GM23248 (cell line): ENCODE measurements at regions not wholly inside any gene's neighbourhood (a gene's known extent, or its start where the extent isn't known, plus 50 kb on each side); places are given as distances from the start of the nearest gene placed in this dataset.

Source experiments
- DNase-seq: peaks from one replicate; pipeline ENCODE4 v3.0.0-alpha.2; 2015
- H2AFZ ChIP-seq: fragments of 200-600 bp; sonication (generic); 2 replicates; pipeline ENCODE4 v1.6.1; 2016; ENCODE audit warnings: antibody characterized with exemption
- H3F3A ChIP-seq: fragments of 200-600 bp; sonication (generic); 2 replicates; pipeline ENCODE4 v1.6.1; 2016; ENCODE audit warnings: mild to moderate bottlenecking, antibody characterized with exemption, mixed run types; ENCODE audit not compliant: insufficient read depth
- H3K27ac ChIP-seq: fragments of 200-600 bp; sonication (generic); 2 replicates; pipeline ENCODE4 v1.5.1; 2016; ENCODE audit warnings: mild to moderate bottlenecking
- H3K27me3 ChIP-seq: fragments of 200-600 bp; sonication (generic); replicated peaks from 2 replicates; pipeline ENCODE4 v1.6.1; 2016; ENCODE audit warnings: mild to moderate bottlenecking; ENCODE audit not compliant: insufficient read depth
- H3K36me3 ChIP-seq: fragments of 200-600 bp; sonication (generic); 2 replicates; pipeline ENCODE4 v1.6.1; 2016; ENCODE audit warnings: low read depth, mild to moderate bottlenecking
- H3K4me1 ChIP-seq: fragments of 200-600 bp; sonication (generic); 2 replicates; pipeline ENCODE4 v1.6.1; 2016; ENCODE audit warnings: mild to moderate bottlenecking; ENCODE audit not compliant: insufficient read depth
- H3K4me2 ChIP-seq: fragments of 200-600 bp; sonication (generic); one replicate; pipeline ENCODE4 v1.6.1; 2016; ENCODE audit warnings: mild to moderate bottlenecking; ENCODE audit not compliant: unreplicated experiment
- H3K4me3 ChIP-seq: fragments of 200-600 bp; sonication (generic); 2 replicates; pipeline ENCODE4 v1.5.1; 2016; ENCODE audit warnings: mild to moderate bottlenecking
- H3K79me2 ChIP-seq: fragments of 200-600 bp; sonication (generic); 2 replicates; pipeline ENCODE4 v1.6.1; 2016; ENCODE audit warnings: mild to moderate bottlenecking; ENCODE audit not compliant: insufficient read depth
- H3K9ac ChIP-seq: fragments of 200-600 bp; sonication (generic); 2 replicates; pipeline ENCODE4 v1.6.1; 2016; ENCODE audit warnings: mild to moderate bottlenecking
- H3K9me2 ChIP-seq: fragments of 200-600 bp; sonication (generic); 2 replicates; pipeline ENCODE4 v1.6.1; 2016; ENCODE audit warnings: mixed run types, mild to moderate bottlenecking, moderate library complexity; ENCODE audit not compliant: insufficient read depth
- H3K9me3 ChIP-seq: fragments of 200-600 bp; sonication (generic); one replicate; pipeline ENCODE4 v1.6.1; 2017; ENCODE audit warnings: low read depth
- H4K20me1 ChIP-seq: fragments of 200-600 bp; sonication (generic); 2 replicates; pipeline ENCODE4 v1.6.0; 2016; ENCODE audit not compliant: insufficient read depth
- EZH2 ChIP-seq: fragments of 200-600 bp; sonication (generic); IDR thresholded peaks from 2 replicates; pipeline ENCODE4 v1.6.1; 2018; ENCODE audit warnings: antibody characterized with exemption, mild to moderate bottlenecking; ENCODE audit not compliant: insufficient read depth, poor library complexity, severe bottlenecking
- EZH2phosphoT487 ChIP-seq: fragments of 200-600 bp; sonication (generic); IDR thresholded peaks from 2 replicates; pipeline ENCODE4 v1.6.1; 2018; ENCODE audit warnings: antibody characterized with exemption, moderate library complexity, mild to moderate bottlenecking, low read depth; ENCODE audit not compliant: insufficient read depth
- WGBS, 2 experiments: methylation state at CpG; one replicate each; pipeline ENCODE4 v1.1.6; 2015 to 2017; ENCODE audit warnings: low lambda C conversion rate in 2 of 2, low coverage in 1 of 2; ENCODE audit errors: missing lambda C conversion rate in 2 of 2; 5-methylcytosine and 5-hydroxymethylcytosine counted together
- in situ Hi-C: fragments of 300-500 bp; cut with MboI; formaldehyde crosslinking; loops from 2 replicates; pipeline ENCODE4 v1.15.0; 2020

- peaks cover 33% of the 10 kb centered on the region for H3F3A ChIP-seq
- H3K27me3 ChIP-seq, result no peaks in the 10 kb centered on the region
- no peak overlapping the region for H2AFZ ChIP-seq
- H3K4me3 ChIP-seq, result no peak overlapping the region
- peaks cover 99% of the 10 kb centered on the region for H3K79me2 ChIP-seq
- no peaks in the 10 kb centered on the region for H3K9me3 ChIP-seq
- H3K4me1 ChIP-seq, result peaks cover 39% of the 10 kb centered on the region
- H3K9me2 ChIP-seq, result no peaks in the 10 kb centered on the region
- no peaks in the 10 kb centered on the region for H3K36me3 ChIP-seq
- H3K27ac ChIP-seq, result peak overlapping the region; percentile 30
- DNase-seq, result peak; percentile 60
- in situ Hi-C loops, result no loop called here
- H3K4me2 ChIP-seq, result peak overlapping the region; percentile 15
- no peaks in the 10 kb centered on the region for H4K20me1 ChIP-seq
- no peak overlapping the region for H3K9ac ChIP-seq
- no peak for TF ChIP-seq EZH2
- TF ChIP-seq EZH2phosphoT487, result no peak
- 73 to 75% methylated on average over 4 of the region's 4 CpGs for whole genome bisulfite sequencing, 2 experiments
Observed at GRCh38 chr14:71472356-71473340, 459.6 kb upstream of the RGS6 start.

- Histone ChIP-seq H3K79me2 (peaks cover 99% of the 10 kb centered on the region), H3K27me3 (no peaks in the 10 kb centered on the region), H3K27ac (no peak overlapping the region), H3K4me2 (no peak overlapping the region), H4K20me1 (no peaks in the 10 kb centered on the region), H3K4me1 (peaks cover 27% of the 10 kb centered on the region), H3F3A (peaks cover 21% of the 10 kb centered on the region), H3K36me3 (no peaks in the 10 kb centered on the region), H3K4me3 (no peak overlapping the region), H3K9ac (no peak overlapping the region), H3K9me3 (no peaks in the 10 kb centered on the region), H3K9me2 (no peaks in the 10 kb centered on the region), H2AFZ (no peak overlapping the region)
- in situ Hi-C loops, result no loop called here
- WGBS, 2 experiments, result 99 to 100% methylated on average over 2 of the region's 2 CpGs
- TF ChIP-seq EZH2phosphoT487, result no peak
- no peak for TF ChIP-seq EZH2
- no peak for DNase-seq
Observed at GRCh38 chr14:71473843-71474242, 458.4 kb upstream of the RGS6 start.

- no peak overlapping the region for H3K4me3 ChIP-seq
- no peaks in the 10 kb centered on the region for H4K20me1 ChIP-seq
- H3K4me2 ChIP-seq, result no peak overlapping the region
- H3F3A ChIP-seq, result peaks cover 17% of the 10 kb centered on the region
- no peak overlapping the region for H3K27ac ChIP-seq
- TF ChIP-seq EZH2phosphoT487 (no peak), EZH2 (no peak)
- WGBS, 2 experiments, result 64% methylated on average over 4 of the region's 4 CpGs
- H3K9me3 ChIP-seq, result no peaks in the 10 kb centered on the region
- H2AFZ ChIP-seq, result no peak overlapping the region
- H3K27me3 ChIP-seq, result no peaks in the 10 kb centered on the region
- H3K9ac ChIP-seq, result no peak overlapping the region
- H3K79me2 ChIP-seq, result peaks cover 99% of the 10 kb centered on the region
- in situ Hi-C loops, result no loop called here
- H3K9me2 ChIP-seq, result no peaks in the 10 kb centered on the region
- DNase-seq, result no peak
- peaks cover 25% of the 10 kb centered on the region for H3K4me1 ChIP-seq
- H3K36me3 ChIP-seq, result no peaks in the 10 kb centered on the region
Observed at GRCh38 chr14:71474301-71475265, 457.6 kb upstream of the RGS6 start.

DNA sequence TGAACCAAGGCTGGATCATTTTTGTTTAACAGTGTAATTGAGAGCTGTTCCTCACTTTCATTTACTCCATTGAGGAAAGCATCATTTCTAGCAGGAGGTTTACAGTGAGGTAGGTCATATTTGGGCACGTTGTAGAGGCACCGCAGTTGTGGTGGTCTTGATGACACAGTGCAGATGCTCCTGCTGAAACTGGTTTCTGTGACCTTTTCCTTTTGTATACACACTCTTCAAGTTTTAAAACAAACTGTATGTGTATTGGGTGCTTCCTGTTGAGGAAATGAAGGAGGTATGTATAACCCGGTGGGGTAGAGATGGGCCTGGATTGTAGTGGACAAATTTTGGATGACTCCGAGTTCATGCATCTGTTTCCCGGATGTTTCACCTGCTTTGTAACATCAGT lies 456.3 kb upstream of the RGS6 start:
- in situ Hi-C loops, result no loop called here
- no peak for DNase-seq
- Histone ChIP-seq H4K20me1 (no peaks in the 10 kb centered on the region), H3K9ac (no peak overlapping the region), H3K27ac (no peak overlapping the region), H3K9me2 (no peaks in the 10 kb centered on the region), H3F3A (peaks cover 17% of the 10 kb centered on the region), H3K27me3 (no peaks in the 10 kb centered on the region), H3K79me2 (peaks cover 99% of the 10 kb centered on the region), H3K4me2 (no peak overlapping the region), H2AFZ (no peak overlapping the region), H3K4me3 (no peak overlapping the region), H3K36me3 (no peaks in the 10 kb centered on the region), H3K4me1 (peaks cover 25% of the 10 kb centered on the region), H3K9me3 (no peaks in the 10 kb centered on the region)
- 71 to 74% methylated on average over 5 of the region's 5 CpGs for WGBS, 2 experiments
- TF ChIP-seq EZH2, result no peak
- no peak for TF ChIP-seq EZH2phosphoT487
